HUES64 (cell line): ENCODE measurements at regions not wholly inside any gene's neighbourhood (a gene's known extent, or its start where the extent isn't known, plus 50 kb on each side); places are given as distances from the start of the nearest gene placed in this dataset.

Experiments
- H3K27ac ChIP-seq: 2 replicates; pipeline ENCODE4 v1.7.0; 2013; ENCODE audit warnings: low read depth, low read length, inconsistent platforms
- H3K27me3 ChIP-seq: 2 replicates; pipeline ENCODE4 v1.6.1; 2013; ENCODE audit warnings: mild to moderate bottlenecking, low read length; ENCODE audit not compliant: insufficient read depth
- H3K36me3 ChIP-seq: 2 replicates; pipeline ENCODE4 v1.6.1; 2013; ENCODE audit warnings: mild to moderate bottlenecking, low read length; ENCODE audit not compliant: insufficient read depth
- H3K4me1 ChIP-seq: 2 replicates; pipeline ENCODE4 v1.6.1; 2013; ENCODE audit warnings: mild to moderate bottlenecking, low read length, moderate library complexity; ENCODE audit not compliant: insufficient read depth
- H3K4me3 ChIP-seq: 2 replicates; pipeline ENCODE4 v1.5.1; 2013; ENCODE audit warnings: mild to moderate bottlenecking, low read length, moderate library complexity
- H3K9ac ChIP-seq: 2 replicates; pipeline ENCODE4 v1.6.1; 2013; ENCODE audit warnings: mild to moderate bottlenecking, low read depth, low read length
- H3K9me3 ChIP-seq: 2 replicates; pipeline ENCODE4 v1.6.1; 2013; ENCODE audit warnings: low read depth, low read length; ENCODE audit not compliant: insufficient read depth
- WGBS: fragments of 150-250, 120-280 bp; methylation state at CpG from one replicate; pipeline ENCODE4 v1.1.7; 2013; ENCODE audit warnings: missing lambda C conversion rate; 5-methylcytosine and 5-hydroxymethylcytosine counted together

DNA sequence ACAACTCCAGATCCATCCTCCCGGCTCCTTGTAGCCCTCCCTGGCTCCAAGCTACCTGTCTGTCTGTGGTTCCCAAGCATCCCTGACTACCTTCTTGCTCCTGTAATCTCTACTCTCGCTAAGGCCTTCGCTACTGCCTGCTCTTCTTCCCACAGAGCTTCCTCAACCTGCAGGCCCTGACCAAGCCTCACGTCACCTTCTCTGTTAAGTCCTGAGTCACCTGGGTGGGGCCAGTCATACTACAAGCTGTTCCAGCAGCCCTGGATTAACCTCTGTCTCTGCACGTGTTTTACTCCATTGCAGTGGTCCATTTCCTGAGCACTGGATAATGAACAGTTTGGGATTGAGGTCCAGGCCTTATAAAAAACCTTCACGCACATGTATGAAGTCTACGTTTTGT, 770.7 kb downstream of the BCL11B start:
- 0 out of 2 replicates have a peak, but pooled peaks cover 4% of the 10 kb centered on the region for H3K4me1 ChIP-seq
- H3K9ac ChIP-seq: no peak overlapping the region
- H3K4me3 ChIP-seq: no peak overlapping the region
- WGBS: 92% methylated on average over 7 of the region's 7 CpGs
- H3K27me3 ChIP-seq: no peaks in the 10 kb centered on the region
- no peaks in the 10 kb centered on the region for H3K36me3 ChIP-seq
- H3K9me3 ChIP-seq: no peaks in the 10 kb centered on the region
- no peak overlapping the region for H3K27ac ChIP-seq

GRCh38 chr14:98501836-98502235, 770.2 kb downstream of the BCL11B start:
- 0 out of 2 replicates have a peak, but pooled peaks cover 4% of the 10 kb centered on the region for H3K4me1 ChIP-seq
- no peak overlapping the region for H3K4me3 ChIP-seq
- H3K27me3 ChIP-seq: no peaks in the 10 kb centered on the region
- H3K27ac ChIP-seq: no peak overlapping the region
- H3K9ac ChIP-seq: no peak overlapping the region
- H3K36me3 ChIP-seq: no peaks in the 10 kb centered on the region
- WGBS: 95% methylated on average over 4 of the region's 4 CpGs
- no peaks in the 10 kb centered on the region for H3K9me3 ChIP-seq

GRCh38 chr14:98503086-98503815, 768.7 kb downstream of the BCL11B start:
- H3K9me3 ChIP-seq: no peaks in the 10 kb centered on the region
- H3K4me1 ChIP-seq: 0 out of 2 replicates have a peak, but pooled peaks cover 4% of the 10 kb centered on the region
- no peak overlapping the region for H3K4me3 ChIP-seq
- no peaks in the 10 kb centered on the region for H3K36me3 ChIP-seq
- WGBS: 88% methylated on average over 6 of the region's 6 CpGs
- H3K27me3 ChIP-seq: no peaks in the 10 kb centered on the region
- H3K9ac ChIP-seq: no peak overlapping the region
- no peak overlapping the region for H3K27ac ChIP-seq

- Histone ChIP-seq H3K4me3 (no peak overlapping the region), H3K36me3 (no peaks in the 10 kb centered on the region), H3K27ac (no peak overlapping the region), H3K27me3 (no peaks in the 10 kb centered on the region), H3K9ac (no peak overlapping the region), H3K4me1 (0 out of 2 replicates have a peak, but pooled peaks cover 4% of the 10 kb centered on the region), H3K9me3 (no peaks in the 10 kb centered on the region)
- WGBS: 46% methylated on average over 2 of the region's 2 CpGs
These were observed 764.7 kb downstream of the BCL11B start for GRCh38 chr14:98507264-98507663.

DNA sequence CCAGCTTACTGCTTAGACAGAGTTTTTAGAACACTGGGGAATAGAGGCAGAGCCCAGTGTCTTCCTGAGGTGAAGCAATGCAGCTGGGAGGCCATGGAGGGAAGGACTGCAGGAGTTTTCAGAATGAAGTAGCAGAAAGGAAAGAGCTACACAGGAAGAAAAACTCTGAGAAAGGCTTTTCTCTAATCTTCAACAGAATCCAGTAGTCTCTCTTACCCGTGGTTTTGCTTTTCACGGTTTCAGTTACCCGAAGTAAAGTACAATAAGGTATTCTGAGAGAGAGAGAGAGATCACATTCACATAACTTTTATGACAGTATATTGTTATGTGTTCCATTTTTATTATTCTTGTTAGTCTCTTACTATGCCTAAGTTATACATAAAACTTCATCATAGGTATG, 761.6 kb downstream of the BCL11B start:
- no CpG with 5 or more reads among the region's 3 CpGs for WGBS
- peaks cover 5% of the 10 kb centered on the region; the same call in 1 of the 2 replicates for H3K4me1 ChIP-seq
- no peak overlapping the region for H3K4me3 ChIP-seq
- H3K9me3 ChIP-seq: no peaks in the 10 kb centered on the region
- H3K36me3 ChIP-seq: no peaks in the 10 kb centered on the region
- H3K27ac ChIP-seq: no peak overlapping the region
- no peak overlapping the region for H3K9ac ChIP-seq
- H3K27me3 ChIP-seq: no peaks in the 10 kb centered on the region

- H3K27me3 ChIP-seq: no peaks in the 10 kb centered on the region
- WGBS: 76% methylated on average over 9 of the region's 10 CpGs
- no peaks in the 10 kb centered on the region for H3K36me3 ChIP-seq
- H3K27ac ChIP-seq: no peak overlapping the region
- no peaks in the 10 kb centered on the region for H3K9me3 ChIP-seq
- H3K9ac ChIP-seq: no peak overlapping the region
- H3K4me1 ChIP-seq: peaks cover 5% of the 10 kb centered on the region; the same call in 1 of the 2 replicates
- H3K4me3 ChIP-seq: no peak overlapping the region
These were observed 759.3 kb downstream of the BCL11B start for GRCh38 chr14:98512501-98513251.

- Histone ChIP-seq H3K9ac (no peak overlapping the region), H3K4me3 (no peak overlapping the region), H3K27ac (no peak overlapping the region), H3K4me1 (peaks cover 5% of the 10 kb centered on the region; the same call in 1 of the 2 replicates), H3K36me3 (no peaks in the 10 kb centered on the region), H3K9me3 (no peaks in the 10 kb centered on the region), H3K27me3 (no peaks in the 10 kb centered on the region)
- WGBS: 93% methylated on average over 2 of the region's 3 CpGs
These were observed 758.4 kb downstream of the BCL11B start for GRCh38 chr14:98513558-98513957.

- Histone ChIP-seq H3K27ac (no peak overlapping the region), H3K4me3 (no peak overlapping the region), H3K9me3 (no peaks in the 10 kb centered on the region), H3K9ac (no peak overlapping the region), H3K4me1 (peaks cover 5% of the 10 kb centered on the region; the same call in 1 of the 2 replicates), H3K36me3 (no peaks in the 10 kb centered on the region), H3K27me3 (no peaks in the 10 kb centered on the region)
These were observed 758.0 kb downstream of the BCL11B start for GRCh38 chr14:98514016-98514415.

GRCh38 chr14:98536256-98536655, 735.7 kb downstream of the BCL11B start:
- H3K4me1 ChIP-seq: peaks cover 10% of the 10 kb centered on the region; the same call in 1 of the 2 replicates
- H3K36me3 ChIP-seq: no peaks in the 10 kb centered on the region
- H3K9ac ChIP-seq: no peak overlapping the region
- H3K4me3 ChIP-seq: no peak overlapping the region
- H3K27me3 ChIP-seq: no peaks in the 10 kb centered on the region
- H3K9me3 ChIP-seq: peaks cover under 1% of the 10 kb centered on the region; the same call in 1 of the 2 replicates
- 88% methylated on average over 3 of the region's 3 CpGs for WGBS
- no peak overlapping the region for H3K27ac ChIP-seq

GRCh38 chr14:98542316-98542715, 729.7 kb downstream of the BCL11B start:
- Histone ChIP-seq H3K27me3 (no peaks in the 10 kb centered on the region), H3K36me3 (no peaks in the 10 kb centered on the region), H3K9ac (no peak overlapping the region), H3K4me1 (no peaks in the 10 kb centered on the region), H3K27ac (no peak overlapping the region), H3K9me3 (no peaks in the 10 kb centered on the region), H3K4me3 (no peak overlapping the region)
- WGBS: 94% methylated on average over 10 of the region's 10 CpGs

GRCh38 chr14:98543074-98543473, 728.9 kb downstream of the BCL11B start:
- Histone ChIP-seq H3K4me1 (no peaks in the 10 kb centered on the region), H3K9ac (no peak overlapping the region), H3K36me3 (no peaks in the 10 kb centered on the region), H3K9me3 (no peaks in the 10 kb centered on the region), H3K27me3 (no peaks in the 10 kb centered on the region), H3K4me3 (no peak overlapping the region), H3K27ac (no peak overlapping the region)
- 86% methylated on average over 2 of the region's 2 CpGs for WGBS
